ENCODE measurements at regions not wholly inside any gene's neighbourhood (a gene's known extent, or its start where the extent isn't known, plus 50 kb on each side); places are given as distances from the start of the nearest gene placed in this dataset.

- no peak for TF ChIP-seq ZNF282 (CRISPR knock-in tag; IDR thresholded peaks at IDR 0.05)
- TF ChIP-seq NR3C1 (CRISPR knock-in tag; IDR thresholded peaks at IDR 0.05): no peak
- TF ChIP-seq ZEB2 (IDR thresholded peaks at IDR 0.05): peak; percentile 59
- no peak for TF ChIP-seq MTF1 (CRISPR knock-in tag; IDR thresholded peaks at IDR 0.05; ENCODE audit: borderline replicate concordance)
- TF ChIP-seq HMG20A (CRISPR knock-in tag; conservative IDR thresholded peaks at IDR 0.05): no peak
- peak; percentile 78 for TF ChIP-seq HMBOX1 (IDR thresholded peaks at IDR 0.05)
- TF ChIP-seq RBM17 (IDR thresholded peaks at IDR 0.05; ENCODE audit: borderline replicate concordance, low read depth, low read length): no peak
- no peak for TF ChIP-seq ZNF586 (CRISPR knock-in tag; conservative IDR thresholded peaks at IDR 0.05)
- TF ChIP-seq MIER1 (IDR thresholded peaks at IDR 0.05; ENCODE audit: low read depth): no peak
- no peak for TF ChIP-seq ZNF717 (CRISPR knock-in tag; IDR thresholded peaks at IDR 0.05)
- TF ChIP-seq NBN (IDR thresholded peaks at IDR 0.05; ENCODE audit: low read depth): peak; percentile 49; the same call in 1 of the 2 replicates
- TF ChIP-seq ZNF75A (CRISPR knock-in tag; IDR thresholded peaks at IDR 0.05): no peak
- TF ChIP-seq ZBTB2 (IDR thresholded peaks at IDR 0.05): peak; percentile 67; the same call in 1 of the 2 replicates
- peak; percentile 73 for TF ChIP-seq ARID1B (IDR thresholded peaks at IDR 0.05)
- no peak; the same call in 1 of the 2 replicates for TF ChIP-seq PHB2 (IDR thresholded peaks at IDR 0.05; ENCODE audit: low read depth)
- no peak for TF ChIP-seq ZMIZ1 (IDR thresholded peaks at IDR 0.05; ENCODE audit: low read depth in 2 of 2, low read length in 2 of 2)
- no peak for TF ChIP-seq CREBBP (IDR thresholded peaks at IDR 0.05; ENCODE audit: low read depth, low read length)
- peak; percentile 37; the same call in 1 of the 2 replicates for TF ChIP-seq CXXC5 (CRISPR knock-in tag; IDR thresholded peaks at IDR 0.05)
- no peak for TF ChIP-seq SIX5 (IDR thresholded peaks at IDR 0.05; ENCODE audit: borderline replicate concordance in 1 of 2, insufficient read depth in 1 of 2, low read depth in 1 of 2, low read length in 2 of 2)
- no peak; the same call in 1 of the 2 replicates for TF ChIP-seq MYBL2 (IDR thresholded peaks at IDR 0.05; ENCODE audit: low read depth)
- TF ChIP-seq MYBL2 (CRISPR knock-in tag; IDR thresholded peaks at IDR 0.05; ENCODE audit: borderline replicate concordance): no peak
Measured at GRCh38 chr6:109237077-109237985, 142.0 kb downstream of the CEP57L1 start (continued).

Data from K562 (cell line).